ENCODE measurements at regions not wholly inside any gene's neighbourhood (a gene's known extent, or its start where the extent isn't known, plus 50 kb on each side); places are given as distances from the start of the nearest gene placed in this dataset.

DNA sequence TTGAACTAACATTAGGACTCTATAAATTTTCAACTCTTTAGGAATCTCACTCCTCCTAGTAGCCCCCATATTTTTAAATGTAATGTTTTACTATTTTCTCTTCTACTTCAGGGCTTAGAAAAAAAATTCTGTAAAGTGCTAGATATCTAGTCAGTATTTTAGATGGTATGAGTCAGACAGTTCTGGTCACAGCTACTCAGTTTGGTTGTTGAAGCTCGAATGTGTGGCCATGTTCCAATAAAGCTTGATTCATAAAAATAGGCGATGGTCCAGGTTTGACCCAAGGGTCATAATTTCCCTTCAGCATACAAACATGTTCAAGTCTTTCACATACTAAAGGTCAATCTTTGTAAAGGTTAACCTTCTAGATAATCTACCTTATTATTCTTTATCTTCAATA lies 566.0 kb upstream of the CDH18 start:
- TF ChIP-seq, protein P1, sequence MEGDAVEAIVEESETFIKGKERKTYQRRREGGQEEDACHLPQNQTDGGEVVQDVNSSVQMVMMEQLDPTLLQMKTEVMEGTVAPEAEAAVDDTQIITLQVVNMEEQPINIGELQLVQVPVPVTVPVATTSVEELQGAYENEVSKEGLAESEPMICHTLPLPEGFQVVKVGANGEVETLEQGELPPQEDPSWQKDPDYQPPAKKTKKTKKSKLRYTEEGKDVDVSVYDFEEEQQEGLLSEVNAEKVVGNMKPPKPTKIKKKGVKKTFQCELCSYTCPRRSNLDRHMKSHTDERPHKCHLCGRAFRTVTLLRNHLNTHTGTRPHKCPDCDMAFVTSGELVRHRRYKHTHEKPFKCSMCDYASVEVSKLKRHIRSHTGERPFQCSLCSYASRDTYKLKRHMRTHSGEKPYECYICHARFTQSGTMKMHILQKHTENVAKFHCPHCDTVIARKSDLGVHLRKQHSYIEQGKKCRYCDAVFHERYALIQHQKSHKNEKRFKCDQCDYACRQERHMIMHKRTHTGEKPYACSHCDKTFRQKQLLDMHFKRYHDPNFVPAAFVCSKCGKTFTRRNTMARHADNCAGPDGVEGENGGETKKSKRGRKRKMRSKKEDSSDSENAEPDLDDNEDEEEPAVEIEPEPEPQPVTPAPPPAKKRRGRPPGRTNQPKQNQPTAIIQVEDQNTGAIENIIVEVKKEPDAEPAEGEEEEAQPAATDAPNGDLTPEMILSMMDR (conservative IDR thresholded peaks at IDR 0.05): no peak
- TF ChIP-seq ZFX (IDR thresholded peaks at IDR 0.05): no peak
